IMR-90 (cell line): ENCODE measurements at regions not wholly inside any gene's neighbourhood (a gene's known extent, or its start where the extent isn't known, plus 50 kb on each side); places are given as distances from the start of the nearest gene placed in this dataset.

Experiments
- ATAC-seq: fragments of 200-7000 bp; cut with Tn5 transposase; 2 replicates; pipeline ENCODE4 v1.9.1; 2020; ENCODE audit warnings: low read depth, mild to moderate bottlenecking, moderate library complexity
- BruUV-seq: library from RNA; stranded (reverse); fragments of 400-500 nt; replicated peaks from 2 replicates; lab custom pipeline; 2021; lab: Mats Ljungman, UMichigan
- CTCF ChIA-PET: fragments of 300-600 bp; formaldehyde crosslinking; extraction: SDS; loops from one replicate; lab custom pipeline; 2021; ENCODE audit warnings: antibody characterized with exemption; lab: Yijun Ruan, JAX
- POLR2A ChIA-PET: fragments of 300-600 bp; sonication (Branson Sonifier 250); formaldehyde crosslinking; loops from one replicate; lab custom pipeline; 2022; ENCODE audit warnings: antibody characterized with exemption; ENCODE audit not compliant: unreplicated experiment; lab: Charles Lee
- DNase-seq: peaks from one replicate; pipeline ENCODE4 v3.0.0; 2013
- H2AFZ ChIP-seq: replicated peaks from 2 replicates; pipeline ENCODE3; 2013; ENCODE audit warnings: low read length, mild to moderate bottlenecking; ENCODE audit not compliant: poor library complexity
- H2AK5ac ChIP-seq: 2 replicates; pipeline ENCODE4 v1.6.1; 2013; ENCODE audit warnings: low read depth, low read length, inconsistent platforms
- H2AK9ac ChIP-seq: replicated peaks from 2 replicates; pipeline ENCODE3; 2013; ENCODE audit warnings: mild to moderate bottlenecking, low read depth, low read length, moderate library complexity; ENCODE audit not compliant: poor library complexity
- H2BK120ac ChIP-seq: 2 replicates; pipeline ENCODE4 v1.6.1; 2013; ENCODE audit warnings: low read depth, low read length, inconsistent platforms
- H2BK15ac ChIP-seq: 3 replicates; pipeline ENCODE4 v1.6.1; 2013; ENCODE audit warnings: low read depth, low read length, inconsistent platforms
- H2BK20ac ChIP-seq: 2 replicates; pipeline ENCODE4 v1.6.1; 2013; ENCODE audit warnings: low read depth, mild to moderate bottlenecking, inconsistent platforms, low read length, moderate library complexity
- H2BK5ac ChIP-seq: 2 replicates; pipeline ENCODE4 v1.6.1; 2013; ENCODE audit warnings: mild to moderate bottlenecking, low read depth, low read length, inconsistent platforms; ENCODE audit not compliant: poor library complexity, severe bottlenecking
- H3K14ac ChIP-seq: replicated peaks from 2 replicates; pipeline ENCODE4 v1.6.1; 2013; ENCODE audit warnings: low read depth, low read length, inconsistent platforms
- H3K18ac ChIP-seq: 2 replicates; pipeline ENCODE4 v1.6.1; 2013; ENCODE audit warnings: low read depth, low read length, control low read depth
- H3K23ac ChIP-seq: 2 replicates; pipeline ENCODE4 v1.6.1; 2013; ENCODE audit warnings: low read depth, low read length, inconsistent platforms
- H3K27ac ChIP-seq: 2 replicates; pipeline ENCODE4 v1.5.1; 2013; ENCODE audit warnings: mild to moderate bottlenecking, control low read depth, low read length; ENCODE audit not compliant: insufficient read depth
- H3K27me3 ChIP-seq: 2 replicates; pipeline ENCODE4 v1.6.1; 2013; ENCODE audit warnings: low read length; ENCODE audit not compliant: control insufficient read depth, insufficient read depth
- H3K36me3 ChIP-seq: 2 replicates; pipeline ENCODE4 v1.6.1; 2013; ENCODE audit warnings: low read length, mixed read lengths; ENCODE audit not compliant: control insufficient read depth, insufficient read depth
- H3K4ac ChIP-seq: 2 replicates; pipeline ENCODE4 v1.6.1; 2013; ENCODE audit warnings: low read depth, low read length, inconsistent platforms
- H3K4me1 ChIP-seq: 2 replicates; pipeline ENCODE4 v1.6.1; 2013; ENCODE audit warnings: low read length, mixed read lengths; ENCODE audit not compliant: control insufficient read depth, insufficient read depth
- H3K4me2 ChIP-seq: 2 replicates; pipeline ENCODE4 v1.6.1; 2013; ENCODE audit warnings: low read depth, mild to moderate bottlenecking, control low read depth, low read length, moderate library complexity
- H3K4me3 ChIP-seq: 2 replicates; pipeline ENCODE4 v1.5.1; 2013; ENCODE audit warnings: low read depth, mild to moderate bottlenecking, control low read depth, low read length, moderate library complexity; ENCODE audit not compliant: insufficient read depth
- H3K56ac ChIP-seq: 2 replicates; pipeline ENCODE4 v1.6.1; 2013; ENCODE audit warnings: low read length, inconsistent platforms; ENCODE audit not compliant: insufficient read depth; ENCODE audit errors: extremely low read depth
- H3K79me1 ChIP-seq, 2 experiments: 2 replicates each; pipeline ENCODE4 v1.6.1; 2013; ENCODE audit warnings: low read length in 2 of 2, inconsistent platforms in 1 of 2, low read depth in 1 of 2
- H3K9ac ChIP-seq: 2 replicates; pipeline ENCODE4 v1.6.1; 2013; ENCODE audit warnings: low read depth, low read length, control low read depth
- H3K9me1 ChIP-seq: 2 replicates; pipeline ENCODE4 v1.6.1; 2013; ENCODE audit warnings: low read length, inconsistent platforms; ENCODE audit not compliant: insufficient read depth
- H3K9me3 ChIP-seq: 2 replicates; pipeline ENCODE4 v1.6.1; 2013; ENCODE audit warnings: low read length; ENCODE audit not compliant: control insufficient read depth, insufficient read depth
- H4K20me1 ChIP-seq: 2 replicates; pipeline ENCODE4 v1.6.1; 2013; ENCODE audit warnings: low read length, inconsistent platforms; ENCODE audit not compliant: insufficient read depth
- H4K5ac ChIP-seq: 2 replicates; pipeline ENCODE4 v1.6.1; 2013; ENCODE audit warnings: mild to moderate bottlenecking, low read depth, low read length, control low read depth
- H4K8ac ChIP-seq, 2 experiments: 2 replicates each; pipeline ENCODE4 v1.6.1; 2013; ENCODE audit warnings: low read depth in 2 of 2, low read length in 2 of 2, control low read depth in 1 of 2, inconsistent platforms in 1 of 2
- H4K91ac ChIP-seq: 2 replicates; pipeline ENCODE4 v1.6.1; 2013; ENCODE audit warnings: low read depth, low read length, inconsistent platforms; ENCODE audit not compliant: insufficient read depth
- CHD1 ChIP-seq: IDR thresholded peaks from 2 replicates; pipeline ENCODE4 v1.6.1; 2012; ENCODE audit warnings: low read depth, low read length, improper control_type of control experiment
- CTCF ChIP-seq: conservative IDR thresholded peaks from 2 replicates; pipeline ENCODE4 v1.5.1; 2012; ENCODE audit warnings: mild to moderate bottlenecking, low read depth, low read length, improper control_type of control experiment
- ELK1 ChIP-seq: fragments of 150-350 bp; IDR thresholded peaks from 2 replicates; pipeline ENCODE4 v1.6.1; 2016; ENCODE audit warnings: low read depth, mild to moderate bottlenecking, low read length, moderate library complexity, borderline replicate concordance
- FOS ChIP-seq: fragments of 150-350 bp; IDR thresholded peaks from 2 replicates; pipeline ENCODE4 v1.6.1; 2016; ENCODE audit warnings: low read depth, low read length
- MAFK ChIP-seq: IDR thresholded peaks from 2 replicates; pipeline ENCODE4 v1.6.1; 2012; ENCODE audit warnings: low read depth, low read length, improper control_type of control experiment
- MAZ ChIP-seq: IDR thresholded peaks from 2 replicates; pipeline ENCODE4 v1.6.1; 2012; ENCODE audit warnings: low read depth, mild to moderate bottlenecking, low read length, improper control_type of control experiment, moderate library complexity, borderline replicate concordance
- POLR2A ChIP-seq: IDR thresholded peaks from 2 replicates; pipeline ENCODE4 v1.6.1; 2012; ENCODE audit warnings: mild to moderate bottlenecking, low read depth, low read length
- RAD21 ChIP-seq: IDR thresholded peaks from 2 replicates; pipeline ENCODE4 v1.6.1; 2012; ENCODE audit warnings: low read length, improper control_type of control experiment
- RCOR1 ChIP-seq: IDR thresholded peaks from 2 replicates; pipeline ENCODE4 v1.6.1; 2012; ENCODE audit warnings: mild to moderate bottlenecking, low read length, improper control_type of control experiment; ENCODE audit not compliant: insufficient replicate concordance
- SMC3 ChIP-seq: fragments of 150-350 bp; IDR thresholded peaks from 2 replicates; pipeline ENCODE4 v1.6.1; 2016; ENCODE audit warnings: low read depth, mild to moderate bottlenecking, antibody characterized with exemption, low read length, moderate library complexity
- WGBS, 2 experiments: methylation state at CpG; one replicate each; pipeline versions ENCODE4 v1.1.5 to v1.1.7; 2013; ENCODE audit warnings: missing lambda C conversion rate in 2 of 2; ENCODE audit not compliant: insufficient read length in 1 of 2; ENCODE audit errors: extremely low coverage in 2 of 2; 5-methylcytosine and 5-hydroxymethylcytosine counted together
- dilution Hi-C: fragments of 300-500 bp; cut with HindIII; formaldehyde crosslinking; loops from one replicate; pipeline ENCODE4 v1.14.3; 2018; ENCODE audit warnings: low sequenced_read_pairs; ENCODE audit not compliant: unreplicated experiment
- in situ Hi-C: fragments of 300-500 bp; cut with MboI; formaldehyde crosslinking; loops from 3 replicates; pipeline ENCODE4 v1.14.3; 2019; ENCODE audit warnings: low sequenced_read_pairs, inconsistent platforms, mixed read lengths
- intact Hi-C: fragments of 100-400 bp; cut with micrococcal nuclease; formaldehyde crosslinking; loops from 2 replicates; pipeline ENCODE4 v1.10.0; 2022

- Histone ChIP-seq H2BK5ac (no peak overlapping the region), H2AFZ (no peak overlapping the region), H3K79me1 (peaks cover 9 to 14% of the 10 kb centered on the region in 2 experiments; a peak in 3 of 4 replicates), H2BK20ac (no peak overlapping the region), H3K9me1 (0 out of 2 replicates have a peak, but pooled peaks cover 3% of the 10 kb centered on the region), H2AK9ac (no peak overlapping the region), H3K18ac (no peak overlapping the region), H4K5ac (no peak overlapping the region), H3K4me1 (no peaks in the 10 kb centered on the region), H2BK120ac (no peak overlapping the region), H3K27ac (no peak overlapping the region), H4K91ac (no peak overlapping the region), H3K4ac (no peak overlapping the region), H3K27me3 (no peaks in the 10 kb centered on the region), H3K4me3 (no peak overlapping the region), H2AK5ac (no peak overlapping the region), H3K23ac (no peak overlapping the region), H2BK15ac (no peak overlapping the region), H3K36me3 (no peaks in the 10 kb centered on the region), H3K4me2 (no peak overlapping the region), H3K56ac (no peak overlapping the region), H4K8ac (no peak overlapping the region), H4K20me1 (no peaks in the 10 kb centered on the region), H3K9me3 (peaks cover 10% of the 10 kb centered on the region), H3K14ac (no peak overlapping the region), H3K9ac (no peak overlapping the region)
- no peak for ATAC-seq
- in situ Hi-C loops (loop anchor here (25.0 kb wide), 1 partner anchor 459 kb away; the partner anchor contains the start of gene ALCAM), intact Hi-C loops (no loop called here), dilution Hi-C loops (no loop called here)
- WGBS, 2 experiments, result no CpG with 5 or more reads among the region's 3 CpGs
- ChIA-PET POLR2A (no interaction called here), CTCF (interaction anchor here (0.7 kb wide), 1 partner anchor 87 kb away, joined by 3 read pairs; no protein-coding TSS in a partner anchor)
- no peak for TF ChIP-seq RCOR1
- TF ChIP-seq CHD1, result no peak
- TF ChIP-seq MAFK, result no peak
- TF ChIP-seq SMC3, result no peak
- TF ChIP-seq FOS, result no peak
- TF ChIP-seq MAZ, result no peak
- TF ChIP-seq ELK1, result no peak
- no peak for TF ChIP-seq CTCF
- TF ChIP-seq RAD21, result no peak
- TF ChIP-seq POLR2A, result no peak
- no TSS peak for BruUV-seq
- DNase-seq, result no peak
Observed at GRCh38 chr3:104903064-104903463, 463.6 kb upstream of the ALCAM start.
